Thoracic aorta (tissue), 2 donors: ENCODE measurements at regions not wholly inside any gene's neighbourhood (a gene's known extent, or its start where the extent isn't known, plus 50 kb on each side); places are given as distances from the start of the nearest gene placed in this dataset.

ENCODE experiments used
- ATAC-seq: fragments of 150-250 bp; one replicate; pipeline ENCODE4 v1.8.0; 2017; ENCODE audit warnings: low read depth; ENCODE audit not compliant: insufficient number of reproducible peaks, low FRiP score
- DNase-seq: peaks from one replicate; pipeline ENCODE4 v3.0.0-alpha.2; 2020; ENCODE audit warnings: low spot score
- H3K27ac ChIP-seq, 2 donors: fragments of 200-600 bp; sonication (generic); 1 replicate in 1 of 2; 2 replicates in 1 of 2; pipeline ENCODE4 v1.5.1; 2016; ENCODE audit warnings: mild to moderate bottlenecking in 2 of 2, moderate library complexity in 2 of 2
- H3K27me3 ChIP-seq: fragments of 200-600 bp; sonication (generic); replicated peaks from 2 replicates; pipeline ENCODE4 v1.6.0; 2016; ENCODE audit warnings: mild to moderate bottlenecking; ENCODE audit not compliant: insufficient read depth
- H3K36me3 ChIP-seq: fragments of 200-600 bp; sonication (generic); one replicate; pipeline ENCODE4 v1.5.1; 2016
- H3K4me1 ChIP-seq, 2 donors: fragments of 200-600 bp; sonication (generic); 1 replicate in 1 of 2; 2 replicates in 1 of 2; pipeline versions ENCODE4 v1.5.1 to v1.6.0; 2016; ENCODE audit warnings: low read depth in 2 of 2, mild to moderate bottlenecking in 1 of 2; ENCODE audit not compliant: control insufficient read depth in 1 of 2
- H3K4me3 ChIP-seq: fragments of 200-600 bp; sonication (generic); 2 replicates; pipeline ENCODE4 v1.5.1; 2016; ENCODE audit warnings: mild to moderate bottlenecking
- H3K9me3 ChIP-seq: fragments of 200-600 bp; sonication (generic); 2 replicates; pipeline ENCODE4 v1.5.1; 2016
- TF ChIP-seq, protein P1 (sequence below): fragments of 200-600 bp; sonication (generic); IDR thresholded peaks from one replicate; pipeline ENCODE4 v1.5.1; 2019; ENCODE audit warnings: antibody characterized with exemption

DNA sequence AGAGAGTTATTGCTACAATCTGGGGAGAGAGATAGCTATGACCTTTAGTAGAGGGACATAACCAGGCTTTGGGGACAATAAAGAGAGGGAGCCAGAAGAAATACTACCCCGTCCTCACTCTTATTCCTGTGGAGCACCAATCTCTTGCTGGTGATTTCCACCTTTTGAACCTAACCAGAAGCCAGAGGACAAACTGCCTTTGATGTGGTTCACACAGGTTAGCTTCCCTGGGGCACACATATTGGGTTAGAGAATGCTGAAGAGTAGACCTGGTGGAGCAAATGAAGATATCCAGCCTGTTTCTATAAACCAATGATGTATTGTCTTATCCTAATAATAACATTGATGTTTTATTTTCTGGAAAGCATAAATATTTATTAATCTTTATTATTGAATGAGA lies 399.3 kb downstream of the HTR7 start:
- H3K4me3 ChIP-seq, result no peak overlapping the region
- H3K36me3 ChIP-seq, result no peaks in the 10 kb centered on the region
- DNase-seq (no peak), ATAC-seq (no peak)
- peaks cover 18 to 22% of the 10 kb centered on the region in 2 donors for H3K4me1 ChIP-seq
- H3K27me3 ChIP-seq, result no peaks in the 10 kb centered on the region
- TF ChIP-seq, protein P1, sequence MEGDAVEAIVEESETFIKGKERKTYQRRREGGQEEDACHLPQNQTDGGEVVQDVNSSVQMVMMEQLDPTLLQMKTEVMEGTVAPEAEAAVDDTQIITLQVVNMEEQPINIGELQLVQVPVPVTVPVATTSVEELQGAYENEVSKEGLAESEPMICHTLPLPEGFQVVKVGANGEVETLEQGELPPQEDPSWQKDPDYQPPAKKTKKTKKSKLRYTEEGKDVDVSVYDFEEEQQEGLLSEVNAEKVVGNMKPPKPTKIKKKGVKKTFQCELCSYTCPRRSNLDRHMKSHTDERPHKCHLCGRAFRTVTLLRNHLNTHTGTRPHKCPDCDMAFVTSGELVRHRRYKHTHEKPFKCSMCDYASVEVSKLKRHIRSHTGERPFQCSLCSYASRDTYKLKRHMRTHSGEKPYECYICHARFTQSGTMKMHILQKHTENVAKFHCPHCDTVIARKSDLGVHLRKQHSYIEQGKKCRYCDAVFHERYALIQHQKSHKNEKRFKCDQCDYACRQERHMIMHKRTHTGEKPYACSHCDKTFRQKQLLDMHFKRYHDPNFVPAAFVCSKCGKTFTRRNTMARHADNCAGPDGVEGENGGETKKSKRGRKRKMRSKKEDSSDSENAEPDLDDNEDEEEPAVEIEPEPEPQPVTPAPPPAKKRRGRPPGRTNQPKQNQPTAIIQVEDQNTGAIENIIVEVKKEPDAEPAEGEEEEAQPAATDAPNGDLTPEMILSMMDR, result no peak
- H3K27ac ChIP-seq, result no peak overlapping the region
- H3K9me3 ChIP-seq, result no peaks in the 10 kb centered on the region

- Histone ChIP-seq H3K36me3 (no peaks in the 10 kb centered on the region), H3K27me3 (no peaks in the 10 kb centered on the region), H3K9me3 (no peaks in the 10 kb centered on the region), H3K4me1 (peaks cover 22 to 31% of the 10 kb centered on the region in 2 donors), H3K4me3 (peak overlapping the region; percentile 12), H3K27ac (peak overlapping the region; percentile 46 to 77)
- no peak for DNase-seq
- TF ChIP-seq, protein P1, result no peak
- ATAC-seq, result no peak
Observed at GRCh38 chr10:90461437-90462155, 396.2 kb downstream of the HTR7 start.

DNA sequence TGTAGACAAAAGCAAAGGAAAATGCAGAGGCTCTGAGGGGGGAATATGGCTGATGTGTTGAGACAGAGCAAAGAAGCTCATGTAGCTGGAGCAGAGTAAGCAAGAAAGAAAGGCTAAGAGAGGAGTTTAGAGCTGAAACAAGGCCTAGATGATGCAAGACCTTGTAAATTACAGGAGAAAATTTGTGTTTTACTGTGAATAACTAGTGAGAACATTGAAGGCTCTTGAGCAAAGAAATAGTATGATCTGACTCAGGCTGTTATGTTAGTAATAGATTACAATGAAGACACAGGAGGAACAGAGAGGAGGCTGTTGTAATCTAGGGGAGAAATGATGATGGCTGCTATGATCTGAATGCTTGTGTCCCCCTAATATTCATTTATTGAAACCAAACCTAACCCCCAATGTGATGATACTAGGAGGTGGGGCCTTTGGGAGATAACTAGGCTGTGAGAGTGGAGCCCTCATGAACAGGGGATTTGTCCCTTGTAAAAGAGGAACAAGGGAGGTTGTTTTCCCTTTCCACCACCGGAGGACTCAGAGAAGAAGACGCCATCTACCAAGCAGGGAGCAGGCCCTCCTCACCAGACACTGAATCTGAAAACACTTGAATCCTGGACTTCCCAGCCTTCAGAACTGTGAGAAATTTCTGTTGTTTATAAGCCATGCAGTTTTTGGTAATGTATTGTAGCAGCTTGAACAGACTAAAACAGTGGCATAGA lies 394.9 kb downstream of the HTR7 start:
- DNase-seq (no peak), ATAC-seq (no peak)
- H3K36me3 ChIP-seq, result no peaks in the 10 kb centered on the region
- TF ChIP-seq, protein P1, result no peak
- H3K9me3 ChIP-seq, result no peaks in the 10 kb centered on the region
- H3K4me3 ChIP-seq, result no peak overlapping the region
- no peaks in the 10 kb centered on the region for H3K27me3 ChIP-seq
- peaks cover 25 to 36% of the 10 kb centered on the region in 2 donors for H3K4me1 ChIP-seq
- peak overlapping the region; percentile 46 to 77 for H3K27ac ChIP-seq

DNA sequence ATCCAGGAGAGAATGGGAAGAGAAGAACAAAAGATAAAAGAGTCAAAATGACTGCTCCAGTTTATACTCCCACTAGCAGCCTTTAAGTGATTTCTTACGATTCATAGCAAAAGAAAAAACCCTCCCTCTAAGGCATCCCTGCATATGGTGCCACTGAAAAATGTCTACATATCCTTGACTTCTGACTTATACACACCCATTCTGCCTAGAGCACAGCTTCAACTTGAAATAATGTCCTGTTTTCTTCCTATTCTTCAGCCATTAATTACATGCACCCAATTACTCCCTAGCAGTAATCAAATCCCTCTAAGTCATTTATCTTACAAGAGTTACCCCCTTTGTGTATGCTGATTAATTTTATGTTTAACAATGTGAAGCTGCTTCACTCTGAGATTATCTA lies 393.5 kb downstream of the HTR7 start:
- Histone ChIP-seq H3K36me3 (no peaks in the 10 kb centered on the region), H3K9me3 (no peaks in the 10 kb centered on the region), H3K4me1 (peaks cover 25 to 36% of the 10 kb centered on the region in 2 donors), H3K27me3 (no peaks in the 10 kb centered on the region), H3K4me3 (no peak overlapping the region), H3K27ac (no peak overlapping the region)
- ATAC-seq, result no peak
- TF ChIP-seq, protein P1, result no peak
- DNase-seq, result no peak

- H3K9me3 ChIP-seq, result no peaks in the 10 kb centered on the region
- DNase-seq (no peak), ATAC-seq (no peak)
- H3K27me3 ChIP-seq, result no peaks in the 10 kb centered on the region
- H3K27ac ChIP-seq, result no peak overlapping the region
- TF ChIP-seq, protein P1, result no peak
- no peaks in the 10 kb centered on the region for H3K36me3 ChIP-seq
- peaks cover 11 to 22% of the 10 kb centered on the region in 2 donors for H3K4me1 ChIP-seq
- H3K4me3 ChIP-seq, result no peak overlapping the region
Observed at GRCh38 chr10:90470966-90471365, 386.9 kb downstream of the HTR7 start.
